ENCODE measurements at regions not wholly inside any gene's neighbourhood (a gene's known extent, or its start where the extent isn't known, plus 50 kb on each side); places are given as distances from the start of the nearest gene placed in this dataset.
"Not testable (repeated sequence)": the region's sequence is repeated elsewhere in the genome, so short reads cannot be mapped to it uniquely, and the experiment has no call there.

DNA sequence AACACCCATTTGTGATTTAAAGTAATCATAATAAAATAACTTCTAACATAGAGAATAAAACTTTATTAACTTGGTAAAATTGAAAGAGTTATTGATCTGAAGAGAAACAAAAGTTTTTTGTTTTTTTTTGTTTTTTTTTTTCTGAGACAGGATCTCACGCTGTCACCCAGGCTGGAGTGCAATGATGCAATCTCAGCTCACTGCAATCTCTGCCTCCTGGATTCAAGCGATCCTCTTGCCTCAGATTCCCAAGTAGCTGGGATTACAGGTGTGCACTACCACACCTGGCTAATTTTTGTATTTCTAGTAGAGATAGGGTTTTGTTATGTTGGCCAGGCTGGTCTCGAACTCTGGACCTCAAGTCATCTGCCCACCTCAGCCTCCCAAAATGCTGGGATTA lies 116.5 kb upstream of the SPATA31D4 start:
- TF ChIP-seq, protein P1, sequence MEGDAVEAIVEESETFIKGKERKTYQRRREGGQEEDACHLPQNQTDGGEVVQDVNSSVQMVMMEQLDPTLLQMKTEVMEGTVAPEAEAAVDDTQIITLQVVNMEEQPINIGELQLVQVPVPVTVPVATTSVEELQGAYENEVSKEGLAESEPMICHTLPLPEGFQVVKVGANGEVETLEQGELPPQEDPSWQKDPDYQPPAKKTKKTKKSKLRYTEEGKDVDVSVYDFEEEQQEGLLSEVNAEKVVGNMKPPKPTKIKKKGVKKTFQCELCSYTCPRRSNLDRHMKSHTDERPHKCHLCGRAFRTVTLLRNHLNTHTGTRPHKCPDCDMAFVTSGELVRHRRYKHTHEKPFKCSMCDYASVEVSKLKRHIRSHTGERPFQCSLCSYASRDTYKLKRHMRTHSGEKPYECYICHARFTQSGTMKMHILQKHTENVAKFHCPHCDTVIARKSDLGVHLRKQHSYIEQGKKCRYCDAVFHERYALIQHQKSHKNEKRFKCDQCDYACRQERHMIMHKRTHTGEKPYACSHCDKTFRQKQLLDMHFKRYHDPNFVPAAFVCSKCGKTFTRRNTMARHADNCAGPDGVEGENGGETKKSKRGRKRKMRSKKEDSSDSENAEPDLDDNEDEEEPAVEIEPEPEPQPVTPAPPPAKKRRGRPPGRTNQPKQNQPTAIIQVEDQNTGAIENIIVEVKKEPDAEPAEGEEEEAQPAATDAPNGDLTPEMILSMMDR (IDR thresholded peaks at IDR 0.05), result not testable (repeated sequence)
- TF ChIP-seq POLR2AphosphoS5 (IDR thresholded peaks at IDR 0.05; ENCODE audit: low read depth, low read length); GABPA (IDR thresholded peaks at IDR 0.05; ENCODE audit: low read depth); FOXJ3 (CRISPR knock-in tag; IDR thresholded peaks at IDR 0.05); EZH2phosphoT487 (IDR thresholded peaks at IDR 0.05; ENCODE audit: borderline replicate concordance, low read depth); EP300 (IDR thresholded peaks at IDR 0.05; ENCODE audit: borderline replicate concordance in 1 of 2, low read depth in 1 of 2, low read length in 1 of 2); TCF12 (IDR thresholded peaks at IDR 0.05): not testable (repeated sequence)
